Inflammatory macrophage treated with lipopolysaccharide for 1 hour (primary cell): ENCODE measurements at regions not wholly inside any gene's neighbourhood (a gene's known extent, or its start where the extent isn't known, plus 50 kb on each side); places are given as distances from the start of the nearest gene placed in this dataset.

ENCODE experiments used
- DNase-seq, 2 donors: peaks; one replicate each; pipeline ENCODE4 v3.0.0-alpha.2; 2020 to 2022

- DNase-seq: no peak
Observed at GRCh38 chr9:38224941-38225340, 155.9 kb upstream of the SHB start.

- DNase-seq: no peak
Observed at GRCh38 chr9:38216572-38216971, 147.5 kb upstream of the SHB start.

GRCh38 chr9:38215465-38215864 lies 146.4 kb upstream of the SHB start:
- no peak for DNase-seq

GRCh38 chr9:38214432-38214831 lies 145.4 kb upstream of the SHB start:
- DNase-seq: no peak

GRCh38 chr9:38213631-38214299 lies 144.7 kb upstream of the SHB start:
- DNase-seq: no peak

GRCh38 chr9:38212016-38212415 lies 143.0 kb upstream of the SHB start:
- DNase-seq: no peak

GRCh38 chr9:38211002-38211401 lies 142.0 kb upstream of the SHB start:
- DNase-seq: no peak

GRCh38 chr9:38208206-38208901 lies 139.3 kb upstream of the SHB start:
- DNase-seq: no peak

- no peak for DNase-seq
Observed at GRCh38 chr9:38207247-38207778, 138.3 kb upstream of the SHB start.

- no peak for DNase-seq
Observed at GRCh38 chr9:38205279-38205678, 136.3 kb upstream of the SHB start.

- DNase-seq: no peak
Observed at GRCh38 chr9:38202336-38202938, 133.4 kb upstream of the SHB start.

- DNase-seq: no peak
Observed at GRCh38 chr9:38201844-38202243, 132.8 kb upstream of the SHB start.

- peak in 1 of 2 donors; percentile 9 for DNase-seq
Observed at GRCh38 chr9:38200431-38200830, 131.4 kb upstream of the SHB start.

GRCh38 chr9:38198140-38198539 lies 129.1 kb upstream of the SHB start:
- no peak for DNase-seq

- peak in 1 of 2 donors; percentile 8 for DNase-seq
Observed at GRCh38 chr9:38196714-38197113, 127.7 kb upstream of the SHB start.

- DNase-seq: peak in 1 of 2 donors; percentile 45
Observed at GRCh38 chr9:38195737-38196161, 126.7 kb upstream of the SHB start.

- peak; percentile 48 to 91 for DNase-seq
Observed at GRCh38 chr9:38194870-38195269, 125.8 kb upstream of the SHB start.

- DNase-seq: no peak
Observed at GRCh38 chr9:38192731-38193265, 123.8 kb upstream of the SHB start.

- DNase-seq: no peak
Observed at GRCh38 chr9:38186404-38187115, 117.5 kb upstream of the SHB start.

GRCh38 chr9:38185647-38186403 lies 116.8 kb upstream of the SHB start:
- no peak for DNase-seq

GRCh38 chr9:38183994-38184568 lies 115.1 kb upstream of the SHB start:
- DNase-seq: no peak

- no peak for DNase-seq
Observed at GRCh38 chr9:38182321-38182720, 113.3 kb upstream of the SHB start.
